IMR-90 (cell line): ENCODE measurements at regions not wholly inside any gene's neighbourhood (a gene's known extent, or its start where the extent isn't known, plus 50 kb on each side); places are given as distances from the start of the nearest gene placed in this dataset.

Experiments used
- ATAC-seq: fragments of 200-7000 bp; cut with Tn5 transposase; 2 replicates; pipeline ENCODE4 v1.9.1; 2020; ENCODE audit warnings: low read depth, mild to moderate bottlenecking, moderate library complexity
- BruUV-seq: library from RNA; stranded (reverse); fragments of 400-500 nt; replicated peaks from 2 replicates; lab custom pipeline; 2021; lab: Mats Ljungman, UMichigan
- CTCF ChIA-PET: fragments of 300-600 bp; formaldehyde crosslinking; extraction: SDS; loops from one replicate; lab custom pipeline; 2021; ENCODE audit warnings: antibody characterized with exemption; lab: Yijun Ruan, JAX
- POLR2A ChIA-PET: fragments of 300-600 bp; sonication (Branson Sonifier 250); formaldehyde crosslinking; loops from one replicate; lab custom pipeline; 2022; ENCODE audit warnings: antibody characterized with exemption; ENCODE audit not compliant: unreplicated experiment; lab: Charles Lee
- DNase-seq: peaks from one replicate; pipeline ENCODE4 v3.0.0; 2013
- H2AFZ ChIP-seq: replicated peaks from 2 replicates; pipeline ENCODE3; 2013; ENCODE audit warnings: low read length, mild to moderate bottlenecking; ENCODE audit not compliant: poor library complexity
- H2AK5ac ChIP-seq: 2 replicates; pipeline ENCODE4 v1.6.1; 2013; ENCODE audit warnings: low read depth, low read length, inconsistent platforms
- H2AK9ac ChIP-seq: replicated peaks from 2 replicates; pipeline ENCODE3; 2013; ENCODE audit warnings: mild to moderate bottlenecking, low read depth, low read length, moderate library complexity; ENCODE audit not compliant: poor library complexity
- H2BK120ac ChIP-seq: 2 replicates; pipeline ENCODE4 v1.6.1; 2013; ENCODE audit warnings: low read depth, low read length, inconsistent platforms
- H2BK15ac ChIP-seq: 3 replicates; pipeline ENCODE4 v1.6.1; 2013; ENCODE audit warnings: low read depth, low read length, inconsistent platforms
- H2BK20ac ChIP-seq: 2 replicates; pipeline ENCODE4 v1.6.1; 2013; ENCODE audit warnings: low read depth, mild to moderate bottlenecking, inconsistent platforms, low read length, moderate library complexity
- H2BK5ac ChIP-seq: 2 replicates; pipeline ENCODE4 v1.6.1; 2013; ENCODE audit warnings: mild to moderate bottlenecking, low read depth, low read length, inconsistent platforms; ENCODE audit not compliant: poor library complexity, severe bottlenecking
- H3K14ac ChIP-seq: replicated peaks from 2 replicates; pipeline ENCODE4 v1.6.1; 2013; ENCODE audit warnings: low read depth, low read length, inconsistent platforms
- H3K18ac ChIP-seq: 2 replicates; pipeline ENCODE4 v1.6.1; 2013; ENCODE audit warnings: low read depth, low read length, control low read depth
- H3K23ac ChIP-seq: 2 replicates; pipeline ENCODE4 v1.6.1; 2013; ENCODE audit warnings: low read depth, low read length, inconsistent platforms
- H3K27ac ChIP-seq: 2 replicates; pipeline ENCODE4 v1.5.1; 2013; ENCODE audit warnings: mild to moderate bottlenecking, control low read depth, low read length; ENCODE audit not compliant: insufficient read depth
- H3K27me3 ChIP-seq: 2 replicates; pipeline ENCODE4 v1.6.1; 2013; ENCODE audit warnings: low read length; ENCODE audit not compliant: control insufficient read depth, insufficient read depth
- H3K36me3 ChIP-seq: 2 replicates; pipeline ENCODE4 v1.6.1; 2013; ENCODE audit warnings: low read length, mixed read lengths; ENCODE audit not compliant: control insufficient read depth, insufficient read depth
- H3K4ac ChIP-seq: 2 replicates; pipeline ENCODE4 v1.6.1; 2013; ENCODE audit warnings: low read depth, low read length, inconsistent platforms
- H3K4me1 ChIP-seq: 2 replicates; pipeline ENCODE4 v1.6.1; 2013; ENCODE audit warnings: low read length, mixed read lengths; ENCODE audit not compliant: control insufficient read depth, insufficient read depth
- H3K4me2 ChIP-seq: 2 replicates; pipeline ENCODE4 v1.6.1; 2013; ENCODE audit warnings: low read depth, mild to moderate bottlenecking, control low read depth, low read length, moderate library complexity
- H3K4me3 ChIP-seq: 2 replicates; pipeline ENCODE4 v1.5.1; 2013; ENCODE audit warnings: low read depth, mild to moderate bottlenecking, control low read depth, low read length, moderate library complexity; ENCODE audit not compliant: insufficient read depth
- H3K56ac ChIP-seq: 2 replicates; pipeline ENCODE4 v1.6.1; 2013; ENCODE audit warnings: low read length, inconsistent platforms; ENCODE audit not compliant: insufficient read depth; ENCODE audit errors: extremely low read depth
- H3K79me1 ChIP-seq, 2 experiments: 2 replicates each; pipeline ENCODE4 v1.6.1; 2013; ENCODE audit warnings: low read length in 2 of 2, inconsistent platforms in 1 of 2, low read depth in 1 of 2
- H3K9ac ChIP-seq: 2 replicates; pipeline ENCODE4 v1.6.1; 2013; ENCODE audit warnings: low read depth, low read length, control low read depth
- H3K9me1 ChIP-seq: 2 replicates; pipeline ENCODE4 v1.6.1; 2013; ENCODE audit warnings: low read length, inconsistent platforms; ENCODE audit not compliant: insufficient read depth
- H3K9me3 ChIP-seq: 2 replicates; pipeline ENCODE4 v1.6.1; 2013; ENCODE audit warnings: low read length; ENCODE audit not compliant: control insufficient read depth, insufficient read depth
- H4K20me1 ChIP-seq: 2 replicates; pipeline ENCODE4 v1.6.1; 2013; ENCODE audit warnings: low read length, inconsistent platforms; ENCODE audit not compliant: insufficient read depth
- H4K5ac ChIP-seq: 2 replicates; pipeline ENCODE4 v1.6.1; 2013; ENCODE audit warnings: mild to moderate bottlenecking, low read depth, low read length, control low read depth
- H4K8ac ChIP-seq, 2 experiments: 2 replicates each; pipeline ENCODE4 v1.6.1; 2013; ENCODE audit warnings: low read depth in 2 of 2, low read length in 2 of 2, control low read depth in 1 of 2, inconsistent platforms in 1 of 2
- H4K91ac ChIP-seq: 2 replicates; pipeline ENCODE4 v1.6.1; 2013; ENCODE audit warnings: low read depth, low read length, inconsistent platforms; ENCODE audit not compliant: insufficient read depth
- BHLHE40 ChIP-seq: fragments of 150-350 bp; IDR thresholded peaks from 2 replicates; pipeline ENCODE4 v1.6.1; 2016; ENCODE audit warnings: mild to moderate bottlenecking, low read depth, low read length
- CEBPB ChIP-seq: IDR thresholded peaks from 2 replicates; pipeline ENCODE4 v1.6.1; 2012; ENCODE audit warnings: low read depth, low read length, improper control_type of control experiment
- CTCF ChIP-seq: conservative IDR thresholded peaks from 2 replicates; pipeline ENCODE4 v1.5.1; 2012; ENCODE audit warnings: mild to moderate bottlenecking, low read depth, low read length, improper control_type of control experiment
- FOS ChIP-seq: fragments of 150-350 bp; IDR thresholded peaks from 2 replicates; pipeline ENCODE4 v1.6.1; 2016; ENCODE audit warnings: low read depth, low read length
- MAZ ChIP-seq: IDR thresholded peaks from 2 replicates; pipeline ENCODE4 v1.6.1; 2012; ENCODE audit warnings: low read depth, mild to moderate bottlenecking, low read length, improper control_type of control experiment, moderate library complexity, borderline replicate concordance
- NFE2L2 ChIP-seq: fragments of 150-350 bp; IDR thresholded peaks from 2 replicates; pipeline ENCODE4 v1.6.1; 2016; ENCODE audit warnings: low read depth, mild to moderate bottlenecking, low read length
- RCOR1 ChIP-seq: IDR thresholded peaks from 2 replicates; pipeline ENCODE4 v1.6.1; 2012; ENCODE audit warnings: mild to moderate bottlenecking, low read length, improper control_type of control experiment; ENCODE audit not compliant: insufficient replicate concordance
- RFX5 ChIP-seq: IDR thresholded peaks from 2 replicates; pipeline ENCODE4 v1.8.0; 2012; ENCODE audit warnings: low read depth, mild to moderate bottlenecking, low read length, moderate library complexity
- SMC3 ChIP-seq: fragments of 150-350 bp; IDR thresholded peaks from 2 replicates; pipeline ENCODE4 v1.6.1; 2016; ENCODE audit warnings: low read depth, mild to moderate bottlenecking, antibody characterized with exemption, low read length, moderate library complexity
- WGBS, 2 experiments: methylation state at CpG; one replicate each; pipeline versions ENCODE4 v1.1.5 to v1.1.7; 2013; ENCODE audit warnings: missing lambda C conversion rate in 2 of 2; ENCODE audit not compliant: insufficient read length in 1 of 2; ENCODE audit errors: extremely low coverage in 2 of 2; 5-methylcytosine and 5-hydroxymethylcytosine counted together
- dilution Hi-C: fragments of 300-500 bp; cut with HindIII; formaldehyde crosslinking; loops from one replicate; pipeline ENCODE4 v1.14.3; 2018; ENCODE audit warnings: low sequenced_read_pairs; ENCODE audit not compliant: unreplicated experiment
- in situ Hi-C: fragments of 300-500 bp; cut with MboI; formaldehyde crosslinking; loops from 3 replicates; pipeline ENCODE4 v1.14.3; 2019; ENCODE audit warnings: low sequenced_read_pairs, inconsistent platforms, mixed read lengths
- intact Hi-C: fragments of 100-400 bp; cut with micrococcal nuclease; formaldehyde crosslinking; loops from 2 replicates; pipeline ENCODE4 v1.10.0; 2022

GRCh38 chr18:30601541-30601940 lies 441.0 kb downstream of the DSC3 start:
- Histone ChIP-seq H3K9ac (no peak overlapping the region), H2BK120ac (no peak overlapping the region), H3K4me1 (no peaks in the 10 kb centered on the region), H3K4me2 (no peak overlapping the region), H3K27ac (no peak overlapping the region), H3K56ac (no peak overlapping the region), H3K4ac (no peak overlapping the region), H4K20me1 (no peaks in the 10 kb centered on the region), H3K9me1 (no peaks in the 10 kb centered on the region), H3K23ac (no peak overlapping the region), H4K5ac (no peak overlapping the region), H3K18ac (no peak overlapping the region), H2BK5ac (no peak overlapping the region), H3K79me1 (no peaks in the 10 kb centered on the region), H3K36me3 (no peaks in the 10 kb centered on the region), H3K14ac (no peak overlapping the region), H2AK9ac (no peak overlapping the region), H3K27me3 (no peaks in the 10 kb centered on the region), H4K8ac (no peak overlapping the region), H3K9me3 (0 out of 2 replicates have a peak, but pooled peaks cover 4% of the 10 kb centered on the region), H3K4me3 (no peak overlapping the region), H2AK5ac (no peak overlapping the region), H2AFZ (no peak overlapping the region), H2BK20ac (no peak overlapping the region), H2BK15ac (no peak overlapping the region), H4K91ac (no peak overlapping the region)
- dilution Hi-C loops, result no loop called here
- TF ChIP-seq BHLHE40, result no peak
- no peak for TF ChIP-seq SMC3
- TF ChIP-seq CTCF, result no peak
- no peak for TF ChIP-seq RFX5
- TF ChIP-seq FOS, result no peak
- no peak for TF ChIP-seq CEBPB
- no peak for TF ChIP-seq MAZ
- TF ChIP-seq NFE2L2, result no peak
- TF ChIP-seq RCOR1, result no peak
- CTCF ChIA-PET, result no interaction called here
- intact Hi-C loops, result no loop called here
- in situ Hi-C loops, result no loop called here
- ATAC-seq, result no peak
- POLR2A ChIA-PET, result no interaction called here
- no peak for DNase-seq
- no TSS peak for BruUV-seq
- WGBS, 2 experiments, result no CpG with 5 or more reads among the region's 1 CpG
